Ascending aorta (tissue), 2 donors: ENCODE measurements at regions not wholly inside any gene's neighbourhood (a gene's known extent, or its start where the extent isn't known, plus 50 kb on each side); places are given as distances from the start of the nearest gene placed in this dataset.
"Not testable (repeated sequence)": the region's sequence is repeated elsewhere in the genome, so short reads cannot be mapped to it uniquely, and the experiment has no call there.

Experiments used
- DNase-seq, 2 donors: peaks; one replicate each; pipeline ENCODE4 v3.0.0-alpha.2; 2019; ENCODE audit warnings: low spot score in 2 of 2
- H3K27ac ChIP-seq, 2 donors: fragments of 200-600 bp; sonication (generic); one replicate each; pipeline ENCODE4 v1.5.1; 2016 to 2017; ENCODE audit warnings: mild to moderate bottlenecking in 1 of 2
- H3K27me3 ChIP-seq: fragments of 200-600 bp; sonication (generic); one replicate; pipeline ENCODE4 v1.5.1; 2017
- H3K36me3 ChIP-seq, 2 donors: fragments of 200-600 bp; sonication (generic); one replicate each; pipeline ENCODE4 v1.5.1; 2016
- H3K4me1 ChIP-seq, 2 donors: fragments of 200-600 bp; sonication (generic); one replicate each; pipeline ENCODE4 v1.5.1; 2016 to 2017; ENCODE audit warnings: mild to moderate bottlenecking in 1 of 2
- H3K4me3 ChIP-seq, 2 donors: fragments of 200-600 bp; sonication (generic); one replicate each; pipeline ENCODE4 v1.5.1; 2016 to 2017; ENCODE audit warnings: mild to moderate bottlenecking in 1 of 2
- H3K9me3 ChIP-seq, 2 donors: fragments of 200-600 bp; sonication (generic); one replicate each; pipeline ENCODE4 v1.5.1; 2016
- CTCF ChIP-seq, 3 experiments: fragments of 200-600 bp in 2 of 3; fragments of 450-650 bp in 1 of 3; sonication (generic) in 2 of 3; IDR thresholded peaks; one replicate each; pipeline ENCODE4 v1.5.1; 2016 to 2019; ENCODE audit warnings: antibody characterized with exemption in 3 of 3, mild to moderate bottlenecking in 1 of 3, moderate library complexity in 1 of 3
- intact Hi-C: fragments of 100-400 bp; cut with DNase I; formaldehyde crosslinking; loops from one replicate; pipeline ENCODE4 v1.15.1; 2023

DNA sequence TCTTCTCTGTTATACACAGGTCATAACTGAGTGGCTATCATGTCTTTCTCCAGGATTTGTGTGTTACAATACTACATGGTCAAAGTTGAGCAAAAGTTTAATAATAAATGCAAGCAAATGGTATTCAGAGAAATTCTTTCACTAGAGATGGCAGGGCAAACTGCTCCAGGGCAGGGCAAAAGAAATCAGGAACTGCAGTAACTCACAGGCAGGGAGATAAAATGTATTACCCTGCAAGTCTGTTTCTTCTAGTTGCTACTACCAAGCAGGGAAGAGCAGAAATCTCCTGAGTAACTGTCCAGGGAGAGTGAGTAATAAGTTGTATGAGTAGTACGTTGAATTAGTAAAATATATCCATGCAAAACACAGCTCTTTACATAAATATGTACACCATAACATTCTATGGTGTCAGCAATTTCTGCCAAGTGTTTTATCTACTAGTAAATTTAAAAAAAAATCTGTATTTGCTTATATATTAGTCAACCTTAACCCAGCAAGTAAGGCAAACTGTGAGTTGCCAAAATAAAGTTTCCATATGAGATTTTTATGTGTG lies 404.1 kb downstream of the ZEB2 start:
- TF ChIP-seq CTCF (IDR thresholded peaks at IDR 0.05): no peak
- H3K4me3 ChIP-seq: no peak overlapping the region
- H3K4me1 ChIP-seq: peaks cover 0 to 2% of the 10 kb centered on the region in 2 donors
- H3K9me3 ChIP-seq: peaks cover 0 to 7% of the 10 kb centered on the region in 2 donors
- no peak overlapping the region for H3K27ac ChIP-seq
- no peaks in the 10 kb centered on the region for H3K27me3 ChIP-seq
- intact Hi-C loops: no loop called here
- DNase-seq: no peak
- no peaks in the 10 kb centered on the region for H3K36me3 ChIP-seq

GRCh38 chr2:144114760-144115159 lies 405.2 kb downstream of the ZEB2 start:
- no peak overlapping the region for H3K27ac ChIP-seq
- H3K36me3 ChIP-seq: no peaks in the 10 kb centered on the region
- H3K4me1 ChIP-seq: peaks cover 0 to 4% of the 10 kb centered on the region in 2 donors
- TF ChIP-seq CTCF (IDR thresholded peaks at IDR 0.05): no peak
- no peak for DNase-seq
- peaks cover 0 to 7% of the 10 kb centered on the region in 2 donors for H3K9me3 ChIP-seq
- H3K27me3 ChIP-seq: no peaks in the 10 kb centered on the region
- intact Hi-C loops: no loop called here
- no peak overlapping the region for H3K4me3 ChIP-seq

DNA sequence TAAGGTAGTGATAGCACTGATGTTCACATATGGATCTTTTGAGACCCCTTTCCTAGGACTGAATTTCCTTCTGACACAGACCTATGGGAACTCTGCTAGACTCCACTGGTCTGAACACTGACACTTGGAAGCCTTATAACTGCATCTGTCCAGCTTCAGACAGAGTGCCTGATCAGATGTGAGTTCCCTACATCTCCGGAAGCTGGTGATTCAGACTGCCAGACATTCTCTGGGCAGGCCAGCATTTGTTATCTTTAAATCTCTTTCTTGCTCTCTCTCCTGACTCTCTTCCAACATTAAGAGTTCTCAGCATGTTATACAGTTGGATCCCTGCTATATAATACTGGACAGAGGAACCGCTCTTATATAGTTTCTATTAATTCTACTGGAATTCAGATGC lies 408.5 kb downstream of the ZEB2 start:
- H3K27ac ChIP-seq: no peak overlapping the region
- intact Hi-C loops: no loop called here
- H3K4me3 ChIP-seq: no peak overlapping the region
- H3K9me3 ChIP-seq: peaks cover 0 to 18% of the 10 kb centered on the region in 2 donors
- H3K4me1 ChIP-seq: peaks cover 0 to 4% of the 10 kb centered on the region in 2 donors
- H3K36me3 ChIP-seq: no peaks in the 10 kb centered on the region
- TF ChIP-seq CTCF (IDR thresholded peaks at IDR 0.05): no peak
- H3K27me3 ChIP-seq: no peaks in the 10 kb centered on the region
- DNase-seq: no peak

GRCh38 chr2:144106104-144106503 lies 413.8 kb downstream of the ZEB2 start:
- H3K9me3 ChIP-seq: peaks cover 8 to 19% of the 10 kb centered on the region in 2 donors
- H3K36me3 ChIP-seq, DNase-seq, intact Hi-C loops, H3K4me3 ChIP-seq, H3K4me1 ChIP-seq, H3K27ac ChIP-seq, H3K27me3 ChIP-seq: not testable (repeated sequence)

DNA sequence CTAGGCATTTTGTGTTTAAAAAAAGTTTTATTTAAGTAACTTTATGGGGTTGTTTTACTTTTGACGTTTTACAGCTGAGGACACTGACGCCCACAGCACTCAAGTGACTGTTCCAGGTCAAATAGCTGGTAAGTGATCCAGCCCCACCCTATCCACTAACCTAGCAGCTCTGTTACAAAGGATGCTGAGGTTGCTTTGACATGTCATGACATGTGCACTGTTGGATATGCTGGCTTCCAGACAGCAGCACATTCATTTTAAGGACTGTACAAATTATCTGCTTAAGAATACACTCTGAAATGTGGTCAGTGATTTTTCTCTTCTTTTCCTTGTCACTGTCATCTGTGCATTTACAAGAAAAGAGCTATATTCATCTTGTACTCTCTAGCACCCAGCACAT lies 417.5 kb downstream of the ZEB2 start:
- H3K27ac ChIP-seq: no peak overlapping the region
- intact Hi-C loops: no loop called here
- TF ChIP-seq CTCF (IDR thresholded peaks at IDR 0.05): no peak

DNA sequence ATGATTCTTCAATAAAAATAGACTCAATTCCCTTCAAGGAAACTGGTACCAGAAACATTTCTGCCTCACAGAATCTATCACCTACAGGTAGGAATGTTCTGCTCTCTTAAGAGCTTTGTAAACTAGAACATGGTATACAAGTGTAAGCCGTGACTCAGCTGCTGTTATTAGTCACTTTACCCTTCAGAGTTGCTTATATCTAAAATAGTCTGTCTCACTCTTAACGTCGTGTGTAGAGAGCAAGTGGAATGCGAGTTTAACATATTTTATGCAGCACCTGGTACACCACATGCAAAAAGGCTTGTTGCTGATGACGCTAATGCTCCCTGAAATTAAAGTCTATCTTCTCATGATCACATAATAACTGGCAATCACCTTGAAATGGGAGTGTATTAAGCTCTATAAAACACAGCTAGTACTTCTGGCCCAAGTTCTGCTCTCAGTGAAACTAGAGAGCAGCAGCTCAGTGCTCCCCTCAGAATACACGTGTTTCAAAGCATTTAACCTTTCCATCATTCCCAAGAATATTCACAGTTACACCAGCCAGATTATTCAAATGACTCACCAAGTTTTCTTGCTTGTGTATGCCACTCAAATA lies 420.0 kb downstream of the ZEB2 start:
- Histone ChIP-seq H3K4me1 (no peaks in the 10 kb centered on the region), H3K27ac (no peak overlapping the region), H3K4me3 (no peak overlapping the region), H3K27me3 (no peaks in the 10 kb centered on the region), H3K9me3 (peaks cover 7 to 8% of the 10 kb centered on the region in 2 donors), H3K36me3 (no peaks in the 10 kb centered on the region)
- no peak for DNase-seq
- TF ChIP-seq CTCF (IDR thresholded peaks at IDR 0.05): no peak
- intact Hi-C loops: no loop called here

More for the DNA sequence above, 417.5 kb downstream of the ZEB2 start:
- Histone ChIP-seq H3K36me3 (no peaks in the 10 kb centered on the region), H3K9me3 (peaks cover 7 to 8% of the 10 kb centered on the region in 2 donors), H3K27me3 (no peaks in the 10 kb centered on the region), H3K4me1 (no peaks in the 10 kb centered on the region), H3K4me3 (no peak overlapping the region)
- no peak for DNase-seq
